A549 (cell line): ENCODE measurements at regions not wholly inside any gene's neighbourhood (a gene's known extent, or its start where the extent isn't known, plus 50 kb on each side); places are given as distances from the start of the nearest gene placed in this dataset.

ENCODE experiments used
- ATAC-seq, 2 experiments: fragments of 200-7000 bp in 1 of 2; fragments of >200 bp in 1 of 2; cut with Nextera tagmentation in 1 of 2; cut with Tn5 transposase in 1 of 2; 3 replicates each; pipeline versions ENCODE4 v1.8.0 to v1.9.1; 2018 to 2020; ENCODE audit warnings: mild to moderate bottlenecking in 1 of 2, moderate library complexity in 1 of 2
- CTCF ChIA-PET: fragments of 300-600 bp; sonication (Branson Sonifier 250); formaldehyde crosslinking; extraction: SDS; loops from one replicate; lab custom pipeline; 2021; ENCODE audit warnings: antibody characterized with exemption, inconsistent platforms; lab: Yijun Ruan, JAX
- POLR2A ChIA-PET: fragments of 350-600 bp; formaldehyde crosslinking; extraction: SDS; loops from one replicate; lab custom pipeline; 2021; ENCODE audit warnings: antibody characterized with exemption, inconsistent platforms; lab: Yijun Ruan, JAX
- DNase-seq, 2 experiments: peaks; one replicate each; pipeline versions ENCODE4 v3.0.0 to v3.0.0-alpha.2; 2011 to 2016; ENCODE audit warnings: low read depth in 1 of 2, low spot score in 1 of 2
- FAIRE-seq: peaks from 2 replicates; lab custom pipeline; 2011; peaks lifted over from hg19 to GRCh38; lab: Jason Lieb, UNC
- H3K27ac ChIP-seq, 2 experiments: fragments of >200 bp; sonication (Bioruptor Twin); formaldehyde crosslinking; 3 replicates each; pipeline ENCODE4 v1.5.1; 2016 to 2017
- H3K4me1 ChIP-seq: fragments of >200 bp; sonication (Bioruptor Twin); formaldehyde crosslinking; 3 replicates; pipeline ENCODE4 v1.6.1; 2016
- H3K4me2 ChIP-seq: fragments of >200 bp; sonication (Bioruptor Twin); formaldehyde crosslinking; 3 replicates; pipeline ENCODE4 v1.6.1; 2016
- H3K4me3 ChIP-seq: fragments of >200 bp; sonication (Bioruptor Twin); formaldehyde crosslinking; 3 replicates; pipeline ENCODE4 v1.5.1; 2016
- H3K9me3 ChIP-seq: fragments of >200 bp; sonication (Bioruptor Twin); formaldehyde crosslinking; 3 replicates; pipeline ENCODE4 v1.6.1; 2016
- CEBPB ChIP-seq, 2 experiments: fragments of >200 bp in 1 of 2; sonication (Bioruptor Twin) in 1 of 2; formaldehyde crosslinking in 1 of 2; IDR thresholded peaks; 2 replicates each; pipeline ENCODE4 v1.6.1; 2012 to 2016
- CHD2 ChIP-seq: fragments of 150-350 bp; IDR thresholded peaks from 2 replicates; pipeline ENCODE4 v1.6.1; 2014; ENCODE audit warnings: low read length; ENCODE audit not compliant: partially characterized antibody
- FOSL2 ChIP-seq, 2 experiments: fragments of 450-650 bp in 1 of 2; fragments of >200 bp in 1 of 2; sonication (Bioruptor Twin) in 1 of 2; formaldehyde crosslinking; IDR thresholded peaks; 2 replicates each; pipeline versions ENCODE4 v1.5.0 to v1.6.1; 2016 to 2020; ENCODE audit warnings: mild to moderate bottlenecking in 1 of 2, moderate library complexity in 1 of 2
- HDAC2 ChIP-seq: fragments of 200-600 bp; sonication (generic); IDR thresholded peaks from 2 replicates; pipeline ENCODE4 v1.6.1; 2016
- HOXA7 ChIP-seq: fragments of 250-450 bp; sonication (Bioruptor Pico); IDR thresholded peaks from 2 replicates; pipeline ENCODE4 v1.5.0; 2020; ENCODE audit warnings: mild to moderate bottlenecking, moderate library complexity
- JUNB ChIP-seq: fragments of >200 bp; sonication (Bioruptor Twin); formaldehyde crosslinking; IDR thresholded peaks from 2 replicates; pipeline ENCODE4 v1.6.1; 2016
- KDM1A ChIP-seq: fragments of 200-600 bp; sonication (generic); IDR thresholded peaks from 2 replicates; pipeline ENCODE4 v1.6.1; 2016; ENCODE audit warnings: low read depth, mild to moderate bottlenecking
- MYC ChIP-seq: IDR thresholded peaks from 2 replicates; pipeline ENCODE4 v1.6.1; 2012; ENCODE audit warnings: mild to moderate bottlenecking, inconsistent platforms, low read length, improper control_type of control experiment, borderline replicate concordance
- NFE2L2 ChIP-seq: fragments of 150-350 bp; conservative IDR thresholded peaks from 2 replicates; pipeline ENCODE4 v1.6.1; 2014; ENCODE audit warnings: low read length
- POLR2AphosphoS2 ChIP-seq: conservative IDR thresholded peaks from 2 replicates; pipeline ENCODE4 v1.6.1; 2012; ENCODE audit warnings: low read length, improper control_type of control experiment, inconsistent platforms
- RAD21 ChIP-seq, 2 experiments: fragments of >200 bp in 1 of 2; sonication (Bioruptor Twin) in 1 of 2; formaldehyde crosslinking in 1 of 2; IDR thresholded peaks in 1 of 2; conservative IDR thresholded peaks in 1 of 2; 2 replicates in 1 of 2; 3 replicates in 1 of 2; pipeline ENCODE4 v1.6.1; 2012 to 2018; ENCODE audit warnings: inconsistent platforms in 1 of 2
- RCOR1 ChIP-seq: fragments of 150-350 bp; IDR thresholded peaks from 2 replicates; pipeline ENCODE4 v1.6.1; 2014; ENCODE audit warnings: antibody characterized with exemption, low read length, low read depth
- RNF2 ChIP-seq: fragments of 200-600 bp; sonication (generic); IDR thresholded peaks from 2 replicates; pipeline ENCODE4 v1.6.1; 2016; ENCODE audit warnings: low read depth, mild to moderate bottlenecking, antibody characterized with exemption, moderate library complexity, borderline replicate concordance
- SREBF2 ChIP-seq: fragments of 450-650 bp; IDR thresholded peaks from 2 replicates; pipeline ENCODE4 v1.6.1; 2014; ENCODE audit warnings: mild to moderate bottlenecking, moderate library complexity
- ZC3H11A ChIP-seq: fragments of 450-650 bp; IDR thresholded peaks from 2 replicates; pipeline ENCODE4 v1.6.1; 2014; ENCODE audit warnings: antibody characterized with exemption, mild to moderate bottlenecking
- WGBS: methylation state at CpG from one replicate; pipeline ENCODE4 v1.1.6; 2017; ENCODE audit errors: missing lambda C conversion rate; 5-methylcytosine and 5-hydroxymethylcytosine counted together
- TF ChIP-seq, protein P1 (sequence below): fragments of 450-650 bp; IDR thresholded peaks from 2 replicates; pipeline ENCODE4 v1.6.1; 2014; ENCODE audit warnings: antibody characterized with exemption
- TF ChIP-seq, protein P2 (sequence below): fragments of >200 bp; sonication (Bioruptor Twin); formaldehyde crosslinking; IDR thresholded peaks from 3 replicates; pipeline ENCODE4 v1.6.1; 2016
- TF ChIP-seq, protein P3 (sequence below): fragments of >200 bp; sonication (Bioruptor Twin); formaldehyde crosslinking; IDR thresholded peaks from 3 replicates; pipeline ENCODE4 v1.5.1; 2016
- TF ChIP-seq, protein P4 (sequence below): fragments of 200-600 bp; sonication (generic); IDR thresholded peaks from 2 replicates; pipeline ENCODE4 v1.6.1; 2016; ENCODE audit warnings: antibody characterized with exemption, mild to moderate bottlenecking, moderate library complexity

DNA sequence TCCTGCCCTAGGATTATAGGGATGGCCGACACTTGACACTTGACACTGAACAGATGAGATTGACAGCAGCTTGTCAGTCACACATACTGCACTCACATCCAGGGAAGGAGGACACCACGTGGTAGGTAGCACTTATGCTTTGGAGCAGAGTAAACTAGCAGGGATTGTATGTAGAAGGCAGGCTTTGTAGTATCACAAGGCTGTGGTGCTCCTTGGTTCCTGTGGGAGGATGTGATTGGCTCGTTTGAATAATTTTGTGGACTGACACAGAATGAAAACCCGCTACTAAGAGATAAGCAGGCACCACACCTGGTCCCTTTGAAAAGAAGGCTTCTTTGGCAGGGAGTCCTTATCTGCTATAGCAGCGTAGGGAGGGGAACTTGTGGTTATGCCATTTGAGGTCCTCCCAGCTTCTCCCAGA lies 63.6 kb upstream of the IL12B start:
- 46% methylated on average over 5 of the region's 5 CpGs for WGBS

DNA sequence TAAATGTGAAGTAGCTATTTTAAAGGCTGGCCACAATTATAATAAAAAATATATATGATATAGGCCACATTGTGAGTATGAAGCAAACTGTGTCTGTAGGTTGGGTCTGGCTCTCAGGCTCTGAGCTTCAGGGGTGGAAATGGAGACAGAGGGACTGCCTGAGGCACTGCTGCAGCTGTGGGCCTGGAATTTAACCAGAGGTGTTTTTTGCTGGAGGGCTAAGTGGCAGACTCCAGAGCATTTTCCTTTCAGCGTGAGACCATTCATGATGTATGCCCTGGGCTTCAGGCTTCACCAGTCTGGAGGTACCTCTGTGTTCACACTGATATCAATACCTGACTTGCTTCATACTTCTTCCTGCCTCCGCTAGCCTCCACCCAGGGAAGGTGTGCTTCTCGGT lies 64.9 kb upstream of the IL12B start:
- DNase-seq, result no peak

More for the DNA sequence above, 63.6 kb upstream of the IL12B start:
- no peaks in the 10 kb centered on the region for H3K4me1 ChIP-seq
- ATAC-seq, result no peak
- H3K27ac ChIP-seq, result no peak overlapping the region
- H3K9me3 ChIP-seq, result peaks cover 6% of the 10 kb centered on the region; the same call in 2 of the 3 replicates
- TF ChIP-seq HDAC2 (no peak), CEBPB (IDR thresholded peaks at IDR 0.05) (no peak), POLR2AphosphoS2 (no peak), CHD2 (no peak), KDM1A (no peak), SREBF2 (no peak), RNF2 (no peak), ZC3H11A (no peak), RCOR1 (no peak), HOXA7 (CRISPR knock-in tag) (no peak)
- TF ChIP-seq, protein P1, sequence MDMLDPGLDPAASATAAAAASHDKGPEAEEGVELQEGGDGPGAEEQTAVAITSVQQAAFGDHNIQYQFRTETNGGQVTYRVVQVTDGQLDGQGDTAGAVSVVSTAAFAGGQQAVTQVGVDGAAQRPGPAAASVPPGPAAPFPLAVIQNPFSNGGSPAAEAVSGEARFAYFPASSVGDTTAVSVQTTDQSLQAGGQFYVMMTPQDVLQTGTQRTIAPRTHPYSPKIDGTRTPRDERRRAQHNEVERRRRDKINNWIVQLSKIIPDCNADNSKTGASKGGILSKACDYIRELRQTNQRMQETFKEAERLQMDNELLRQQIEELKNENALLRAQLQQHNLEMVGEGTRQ, result no peak
- TF ChIP-seq, protein P2, sequence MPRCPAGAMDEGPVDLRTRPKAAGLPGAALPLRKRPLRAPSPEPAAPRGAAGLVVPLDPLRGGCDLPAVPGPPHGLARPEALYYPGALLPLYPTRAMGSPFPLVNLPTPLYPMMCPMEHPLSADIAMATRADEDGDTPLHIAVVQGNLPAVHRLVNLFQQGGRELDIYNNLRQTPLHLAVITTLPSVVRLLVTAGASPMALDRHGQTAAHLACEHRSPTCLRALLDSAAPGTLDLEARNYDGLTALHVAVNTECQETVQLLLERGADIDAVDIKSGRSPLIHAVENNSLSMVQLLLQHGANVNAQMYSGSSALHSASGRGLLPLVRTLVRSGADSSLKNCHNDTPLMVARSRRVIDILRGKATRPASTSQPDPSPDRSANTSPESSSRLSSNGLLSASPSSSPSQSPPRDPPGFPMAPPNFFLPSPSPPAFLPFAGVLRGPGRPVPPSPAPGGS, result no peak
- TF ChIP-seq, protein P3, sequence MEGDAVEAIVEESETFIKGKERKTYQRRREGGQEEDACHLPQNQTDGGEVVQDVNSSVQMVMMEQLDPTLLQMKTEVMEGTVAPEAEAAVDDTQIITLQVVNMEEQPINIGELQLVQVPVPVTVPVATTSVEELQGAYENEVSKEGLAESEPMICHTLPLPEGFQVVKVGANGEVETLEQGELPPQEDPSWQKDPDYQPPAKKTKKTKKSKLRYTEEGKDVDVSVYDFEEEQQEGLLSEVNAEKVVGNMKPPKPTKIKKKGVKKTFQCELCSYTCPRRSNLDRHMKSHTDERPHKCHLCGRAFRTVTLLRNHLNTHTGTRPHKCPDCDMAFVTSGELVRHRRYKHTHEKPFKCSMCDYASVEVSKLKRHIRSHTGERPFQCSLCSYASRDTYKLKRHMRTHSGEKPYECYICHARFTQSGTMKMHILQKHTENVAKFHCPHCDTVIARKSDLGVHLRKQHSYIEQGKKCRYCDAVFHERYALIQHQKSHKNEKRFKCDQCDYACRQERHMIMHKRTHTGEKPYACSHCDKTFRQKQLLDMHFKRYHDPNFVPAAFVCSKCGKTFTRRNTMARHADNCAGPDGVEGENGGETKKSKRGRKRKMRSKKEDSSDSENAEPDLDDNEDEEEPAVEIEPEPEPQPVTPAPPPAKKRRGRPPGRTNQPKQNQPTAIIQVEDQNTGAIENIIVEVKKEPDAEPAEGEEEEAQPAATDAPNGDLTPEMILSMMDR, result no peak
- TF ChIP-seq, protein P4, sequence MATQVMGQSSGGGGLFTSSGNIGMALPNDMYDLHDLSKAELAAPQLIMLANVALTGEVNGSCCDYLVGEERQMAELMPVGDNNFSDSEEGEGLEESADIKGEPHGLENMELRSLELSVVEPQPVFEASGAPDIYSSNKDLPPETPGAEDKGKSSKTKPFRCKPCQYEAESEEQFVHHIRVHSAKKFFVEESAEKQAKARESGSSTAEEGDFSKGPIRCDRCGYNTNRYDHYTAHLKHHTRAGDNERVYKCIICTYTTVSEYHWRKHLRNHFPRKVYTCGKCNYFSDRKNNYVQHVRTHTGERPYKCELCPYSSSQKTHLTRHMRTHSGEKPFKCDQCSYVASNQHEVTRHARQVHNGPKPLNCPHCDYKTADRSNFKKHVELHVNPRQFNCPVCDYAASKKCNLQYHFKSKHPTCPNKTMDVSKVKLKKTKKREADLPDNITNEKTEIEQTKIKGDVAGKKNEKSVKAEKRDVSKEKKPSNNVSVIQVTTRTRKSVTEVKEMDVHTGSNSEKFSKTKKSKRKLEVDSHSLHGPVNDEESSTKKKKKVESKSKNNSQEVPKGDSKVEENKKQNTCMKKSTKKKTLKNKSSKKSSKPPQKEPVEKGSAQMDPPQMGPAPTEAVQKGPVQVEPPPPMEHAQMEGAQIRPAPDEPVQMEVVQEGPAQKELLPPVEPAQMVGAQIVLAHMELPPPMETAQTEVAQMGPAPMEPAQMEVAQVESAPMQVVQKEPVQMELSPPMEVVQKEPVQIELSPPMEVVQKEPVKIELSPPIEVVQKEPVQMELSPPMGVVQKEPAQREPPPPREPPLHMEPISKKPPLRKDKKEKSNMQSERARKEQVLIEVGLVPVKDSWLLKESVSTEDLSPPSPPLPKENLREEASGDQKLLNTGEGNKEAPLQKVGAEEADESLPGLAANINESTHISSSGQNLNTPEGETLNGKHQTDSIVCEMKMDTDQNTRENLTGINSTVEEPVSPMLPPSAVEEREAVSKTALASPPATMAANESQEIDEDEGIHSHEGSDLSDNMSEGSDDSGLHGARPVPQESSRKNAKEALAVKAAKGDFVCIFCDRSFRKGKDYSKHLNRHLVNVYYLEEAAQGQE, result no peak
- H3K4me2 ChIP-seq, result no peak overlapping the region
- no peak overlapping the region for H3K4me3 ChIP-seq
- no peak for DNase-seq
- ChIA-PET CTCF (no interaction called here), POLR2A (no interaction called here)
- no peak for FAIRE-seq

More for the DNA sequence above, 64.9 kb upstream of the IL12B start:
- no peak overlapping the region for H3K4me3 ChIP-seq
- no peak for FAIRE-seq
- no peak for ATAC-seq
- no peak overlapping the region for H3K4me2 ChIP-seq
- 79% methylated on average over 3 of the region's 3 CpGs for WGBS
- no peak overlapping the region for H3K27ac ChIP-seq
- TF ChIP-seq MYC (no peak), FOSL2 (IDR thresholded peaks at IDR 0.05) (no peak), FOSL2 (CRISPR knock-in tag; IDR thresholded peaks at IDR 0.05) (no peak), JUNB (no peak), KDM1A (no peak), SREBF2 (no peak), RCOR1 (no peak), NFE2L2 (no peak), RAD21 (conservative IDR thresholded peaks at IDR 0.05 in 1 of 2, IDR thresholded peaks at IDR 0.05 in 1 of 2) (no peak)
- TF ChIP-seq, protein P2, result no peak
- TF ChIP-seq, all 56 proteins: peak for 0
- Histone ChIP-seq H3K4me1 (no peaks in the 10 kb centered on the region), H3K9me3 (no peaks in the 10 kb centered on the region; the same call in 2 of the 3 replicates)
- POLR2A ChIA-PET, result no interaction called here
- CTCF ChIA-PET, result no interaction called here
